ENCODE measurements at regions not wholly inside any gene's neighbourhood (a gene's known extent, or its start where the extent isn't known, plus 50 kb on each side); places are given as distances from the start of the nearest gene placed in this dataset.

DNA sequence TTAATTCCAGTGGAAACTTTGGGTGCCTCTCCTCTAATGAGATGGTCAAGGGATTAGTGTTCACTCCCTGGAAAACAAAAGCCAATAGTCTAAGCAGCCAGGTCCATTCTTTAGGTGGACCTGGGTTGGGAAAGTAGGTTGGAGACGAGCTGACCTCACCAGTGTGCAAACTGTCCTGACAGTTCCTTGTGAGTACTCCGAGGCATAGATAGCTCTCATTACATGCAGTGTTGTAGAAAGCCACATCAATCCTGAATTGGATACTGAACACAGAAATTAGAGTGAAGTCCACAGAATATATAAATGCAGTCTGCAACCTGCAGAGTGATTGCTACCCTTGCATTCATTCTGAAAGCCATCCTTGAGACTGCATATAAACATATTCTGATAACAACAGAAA lies 675.1 kb upstream of the CXADR start:
- WGBS, 2 experiments (ENCODE audit: low coverage in 1 of 2, low lambda C conversion rate in 2 of 2, missing lambda C conversion rate in 2 of 2) = 73 to 77% methylated on average over 2 of the region's 2 CpGs
- H3K9ac ChIP-seq = no peak overlapping the region
- 0 out of 2 replicates have a peak overlapping the region, but pooled peaks have one; percentile 8 for H3K4me3 ChIP-seq
- H3K4me1 ChIP-seq (ENCODE audit: insufficient read depth) = peaks cover 23% of the 10 kb centered on the region
- peak overlapping the region; percentile 26 for H3K4me2 ChIP-seq (ENCODE audit: unreplicated experiment)
- no peaks in the 10 kb centered on the region for H3K36me3 ChIP-seq (ENCODE audit: low read depth)
- in situ Hi-C loops (cut with MboI) = no loop called here
- no peaks in the 10 kb centered on the region for H3K9me2 ChIP-seq (ENCODE audit: insufficient read depth)
- TF ChIP-seq EZH2 (IDR thresholded peaks at IDR 0.05; ENCODE audit: insufficient read depth, poor library complexity, severe bottlenecking) (no peak), EZH2phosphoT487 (IDR thresholded peaks at IDR 0.05; ENCODE audit: insufficient read depth, low read depth) (no peak)
- no peak overlapping the region for H3K27ac ChIP-seq
- no peaks in the 10 kb centered on the region for H4K20me1 ChIP-seq (ENCODE audit: insufficient read depth)
- 0 out of 2 replicates have a peak overlapping the region, but pooled peaks have one; percentile 10 for H2AFZ ChIP-seq
- H3K9me3 ChIP-seq (ENCODE audit: low read depth) = no peaks in the 10 kb centered on the region
- peaks cover 11% of the 10 kb centered on the region; the same call in 1 of the 2 replicates for H3F3A ChIP-seq (ENCODE audit: insufficient read depth)
- H3K79me2 ChIP-seq (ENCODE audit: insufficient read depth) = no peaks in the 10 kb centered on the region
- H3K27me3 ChIP-seq (replicated peaks; ENCODE audit: insufficient read depth) = no peaks in the 10 kb centered on the region
- DNase-seq = peak; percentile 11

DNA sequence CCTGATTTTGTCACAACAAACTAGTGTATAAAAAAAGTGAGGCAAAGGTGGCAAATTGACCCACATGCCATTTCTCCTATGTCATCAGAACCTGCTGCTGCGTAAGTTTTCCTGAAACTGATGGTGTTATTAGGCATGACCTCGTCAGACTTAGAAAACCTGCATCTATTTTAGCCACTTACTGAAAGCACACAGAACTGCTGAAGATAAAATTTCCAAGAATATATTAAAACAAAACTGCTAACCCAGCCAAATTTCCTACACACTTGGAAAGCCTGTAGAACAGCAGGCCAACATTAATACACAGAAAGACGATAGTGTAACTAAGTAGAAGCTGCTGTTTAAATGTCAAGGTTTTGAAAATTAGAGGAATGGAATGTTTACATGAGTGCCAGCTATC lies 674.5 kb upstream of the CXADR start:
- Histone ChIP-seq H3K9me3 (ENCODE audit: low read depth) (no peaks in the 10 kb centered on the region), H3K9me2 (ENCODE audit: insufficient read depth) (no peaks in the 10 kb centered on the region), H3K4me3 (no peak overlapping the region), H4K20me1 (ENCODE audit: insufficient read depth) (no peaks in the 10 kb centered on the region), H2AFZ (no peak overlapping the region), H3K27me3 (replicated peaks; ENCODE audit: insufficient read depth) (no peaks in the 10 kb centered on the region), H3K4me1 (ENCODE audit: insufficient read depth) (peaks cover 23% of the 10 kb centered on the region), H3K36me3 (ENCODE audit: low read depth) (no peaks in the 10 kb centered on the region), H3K4me2 (ENCODE audit: unreplicated experiment) (no peak overlapping the region), H3K79me2 (ENCODE audit: insufficient read depth) (no peaks in the 10 kb centered on the region), H3F3A (ENCODE audit: insufficient read depth) (peaks cover 11% of the 10 kb centered on the region; the same call in 1 of the 2 replicates), H3K9ac (no peak overlapping the region), H3K27ac (no peak overlapping the region)
- in situ Hi-C loops (cut with MboI) = no loop called here
- no peak for TF ChIP-seq EZH2 (IDR thresholded peaks at IDR 0.05; ENCODE audit: insufficient read depth, poor library complexity, severe bottlenecking)
- TF ChIP-seq EZH2phosphoT487 (IDR thresholded peaks at IDR 0.05; ENCODE audit: insufficient read depth, low read depth) = no peak
- 54 to 56% methylated on average over 3 of the region's 3 CpGs for WGBS, 2 experiments (ENCODE audit: low coverage in 1 of 2, low lambda C conversion rate in 2 of 2, missing lambda C conversion rate in 2 of 2)
- DNase-seq = no peak

DNA sequence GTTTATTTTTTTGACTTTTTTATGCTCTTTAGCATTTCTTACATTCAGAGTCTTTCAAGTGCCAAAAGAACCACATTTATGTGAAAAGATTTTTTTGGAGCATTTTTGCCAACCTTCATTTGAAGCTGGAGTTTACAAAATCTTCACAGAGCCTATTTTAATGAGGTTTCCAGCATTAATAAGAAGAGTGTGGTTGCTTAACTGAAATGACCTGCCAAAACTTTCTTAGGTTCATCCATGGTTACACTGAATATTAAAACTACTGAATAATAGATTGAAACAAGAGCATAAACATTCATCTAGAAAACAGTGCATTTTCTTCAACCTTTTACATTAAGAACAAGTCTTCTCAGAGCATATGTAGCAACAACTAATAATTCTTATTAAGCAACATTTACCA lies 672.3 kb upstream of the CXADR start:
- Histone ChIP-seq H3K4me3 (no peak overlapping the region), H3F3A (ENCODE audit: insufficient read depth) (peaks cover 11% of the 10 kb centered on the region; the same call in 1 of the 2 replicates), H3K4me2 (ENCODE audit: unreplicated experiment) (no peak overlapping the region), H3K36me3 (ENCODE audit: low read depth) (no peaks in the 10 kb centered on the region), H2AFZ (no peak overlapping the region), H3K4me1 (ENCODE audit: insufficient read depth) (peaks cover 23% of the 10 kb centered on the region), H3K9me3 (ENCODE audit: low read depth) (no peaks in the 10 kb centered on the region), H3K79me2 (ENCODE audit: insufficient read depth) (no peaks in the 10 kb centered on the region), H3K9ac (no peak overlapping the region), H3K9me2 (ENCODE audit: insufficient read depth) (no peaks in the 10 kb centered on the region), H3K27me3 (replicated peaks; ENCODE audit: insufficient read depth) (no peaks in the 10 kb centered on the region), H3K27ac (no peak overlapping the region), H4K20me1 (ENCODE audit: insufficient read depth) (no peaks in the 10 kb centered on the region)
- DNase-seq = no peak
- in situ Hi-C loops (cut with MboI) = no loop called here
- no peak for TF ChIP-seq EZH2 (IDR thresholded peaks at IDR 0.05; ENCODE audit: insufficient read depth, poor library complexity, severe bottlenecking)
- TF ChIP-seq EZH2phosphoT487 (IDR thresholded peaks at IDR 0.05; ENCODE audit: insufficient read depth, low read depth) = no peak

DNA sequence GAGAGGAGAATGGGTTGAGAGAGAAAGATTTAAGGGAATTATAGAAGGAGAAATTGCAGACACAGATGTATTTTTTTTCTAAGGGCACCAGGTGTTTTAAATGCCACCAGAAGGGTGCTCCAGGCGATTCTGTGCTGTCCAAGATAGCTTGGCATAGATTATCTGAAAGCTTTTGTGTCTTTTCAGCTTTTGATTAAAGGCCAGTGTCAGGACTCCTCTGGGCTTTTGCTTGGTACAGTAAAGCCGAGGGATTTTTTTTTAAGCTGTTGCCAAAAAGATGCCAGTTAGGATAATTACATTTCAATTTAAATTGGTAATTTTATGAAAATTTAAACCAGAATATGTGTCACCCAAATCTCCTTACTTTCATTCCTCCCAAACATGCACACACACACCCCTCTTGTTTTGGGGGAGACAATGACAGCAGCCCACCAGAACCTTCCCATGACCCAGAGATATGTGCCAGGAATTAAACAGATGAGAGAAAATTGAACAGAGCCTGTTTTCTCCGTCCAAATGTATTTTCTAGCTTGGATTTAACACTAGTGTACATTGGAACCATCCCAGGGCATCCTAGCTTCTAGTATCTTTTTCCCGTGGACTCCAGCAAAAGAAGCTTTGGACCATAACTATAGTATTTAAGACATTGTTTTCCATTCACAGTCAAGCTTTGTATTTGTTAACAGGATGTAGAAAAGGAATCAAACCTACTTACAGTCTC lies 670.7 kb upstream of the CXADR start:
- 31 to 41% methylated on average over 4 of the region's 4 CpGs for WGBS, 2 experiments (ENCODE audit: low coverage in 1 of 2, low lambda C conversion rate in 2 of 2, missing lambda C conversion rate in 2 of 2)
- TF ChIP-seq EZH2 (IDR thresholded peaks at IDR 0.05; ENCODE audit: insufficient read depth, poor library complexity, severe bottlenecking) = no peak
- no peak for TF ChIP-seq EZH2phosphoT487 (IDR thresholded peaks at IDR 0.05; ENCODE audit: insufficient read depth, low read depth)
- Histone ChIP-seq H4K20me1 (ENCODE audit: insufficient read depth) (no peaks in the 10 kb centered on the region), H3K9ac (no peak overlapping the region), H3K79me2 (ENCODE audit: insufficient read depth) (no peaks in the 10 kb centered on the region), H3K4me3 (no peak overlapping the region), H3K27ac (no peak overlapping the region), H2AFZ (peak overlapping the region; percentile 24), H3K9me3 (ENCODE audit: low read depth) (no peaks in the 10 kb centered on the region), H3F3A (ENCODE audit: insufficient read depth) (peaks cover 3% of the 10 kb centered on the region; the same call in 1 of the 2 replicates), H3K4me2 (ENCODE audit: unreplicated experiment) (peak overlapping the region; percentile 21), H3K9me2 (ENCODE audit: insufficient read depth) (no peaks in the 10 kb centered on the region), H3K36me3 (ENCODE audit: low read depth) (no peaks in the 10 kb centered on the region), H3K27me3 (replicated peaks; ENCODE audit: insufficient read depth) (no peaks in the 10 kb centered on the region), H3K4me1 (ENCODE audit: insufficient read depth) (peaks cover 18% of the 10 kb centered on the region)
- in situ Hi-C loops (cut with MboI) = no loop called here
- DNase-seq = no peak

Data from GM23248 (cell line).